ENCODE measurements at regions not wholly inside any gene's neighbourhood (a gene's known extent, or its start where the extent isn't known, plus 50 kb on each side); places are given as distances from the start of the nearest gene placed in this dataset.

DNA sequence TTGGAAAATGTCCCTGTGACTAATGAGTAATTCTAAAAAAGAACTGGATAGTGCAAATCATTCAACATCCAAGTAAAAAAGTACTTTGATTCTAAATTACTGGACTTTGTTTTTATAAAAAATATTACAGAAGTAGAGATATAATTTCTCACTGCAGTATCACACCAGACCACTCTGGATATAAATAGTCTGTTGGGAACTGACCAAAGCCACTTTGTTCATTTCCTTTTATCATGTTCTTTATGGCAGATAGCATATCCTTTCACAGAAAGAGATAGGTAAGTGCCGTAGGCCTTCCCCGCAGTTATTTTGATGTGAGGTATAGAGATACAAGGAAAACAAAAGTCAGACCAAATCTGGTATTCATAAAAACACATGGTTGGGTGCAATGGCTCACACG lies 827.4 kb upstream of the GRAMD2B start:
- DNase-seq (ENCODE audit: low read depth in 2 of 2): no peak

GRCh38 chr5:125597338-125597737 lies 825.9 kb upstream of the GRAMD2B start:
- no peak for DNase-seq (ENCODE audit: low read depth in 2 of 2)

- DNase-seq (ENCODE audit: low read depth in 2 of 2): no peak
Measured at GRCh38 chr5:125600559-125600958, 822.6 kb upstream of the GRAMD2B start.

- DNase-seq (ENCODE audit: low read depth in 2 of 2): no peak
Measured at GRCh38 chr5:125602184-125602583, 821.0 kb upstream of the GRAMD2B start.

DNA sequence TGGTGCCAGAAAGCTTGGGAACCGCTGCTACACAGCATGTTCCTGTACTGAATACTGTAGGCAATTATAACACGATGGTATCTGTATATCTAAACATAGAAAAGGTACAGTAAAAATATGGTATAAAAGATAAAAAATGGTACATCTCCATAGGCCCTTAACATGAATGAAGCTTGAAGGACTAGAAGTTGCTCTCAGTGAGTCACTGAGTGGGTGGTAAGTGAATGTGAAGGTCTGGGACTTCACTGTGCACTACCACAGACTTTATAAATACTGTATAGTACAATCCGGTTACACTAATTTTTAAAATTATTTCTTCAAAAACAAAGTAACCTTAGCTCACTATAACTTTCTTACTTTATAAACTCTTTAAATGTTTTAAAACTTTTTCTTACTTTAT lies 819.9 kb upstream of the GRAMD2B start:
- DNase-seq (ENCODE audit: low read depth in 2 of 2): no peak

DNA sequence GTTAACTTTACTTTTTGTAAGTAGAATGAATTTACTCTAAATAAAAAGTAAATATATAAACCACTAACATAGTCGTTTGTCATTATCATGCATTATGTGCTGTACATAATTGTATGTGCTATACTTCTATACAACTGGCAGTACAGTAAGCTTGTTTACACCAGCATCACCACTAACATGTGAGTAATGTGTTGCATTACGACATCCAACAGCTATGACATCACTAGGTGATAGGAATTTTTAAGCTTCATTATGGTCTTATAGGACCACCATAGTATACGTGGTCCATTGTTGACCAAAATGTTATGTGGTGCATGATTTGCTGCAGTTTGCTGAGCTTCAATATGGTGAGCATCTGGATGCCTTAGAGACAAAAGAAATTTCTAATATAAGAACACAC lies 819.1 kb upstream of the GRAMD2B start:
- DNase-seq (ENCODE audit: low read depth in 2 of 2): no peak

- no peak for DNase-seq (ENCODE audit: low read depth in 2 of 2)
Measured at GRCh38 chr5:125607018-125607417, 816.2 kb upstream of the GRAMD2B start.

DNA sequence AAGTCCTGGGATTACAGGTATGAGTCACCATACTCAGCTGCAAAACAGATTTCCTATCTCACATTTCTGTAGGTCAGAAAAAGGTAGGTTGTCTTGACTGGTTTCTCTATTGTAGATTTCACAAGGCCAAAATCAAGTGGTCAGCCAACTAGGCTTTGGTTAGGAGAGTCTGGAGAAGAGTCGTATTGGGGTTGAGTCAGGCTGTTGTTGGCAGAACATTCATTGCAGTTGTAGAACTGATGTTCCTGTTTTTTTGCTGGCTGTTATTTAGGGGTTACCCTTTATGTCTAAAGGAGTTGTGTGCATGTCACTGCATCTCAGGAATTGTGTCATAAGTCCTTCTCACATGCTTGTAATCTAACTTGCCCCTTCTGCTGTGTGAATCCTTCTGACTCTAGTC lies 814.2 kb upstream of the GRAMD2B start:
- no peak for DNase-seq (ENCODE audit: low read depth in 2 of 2)

DNA sequence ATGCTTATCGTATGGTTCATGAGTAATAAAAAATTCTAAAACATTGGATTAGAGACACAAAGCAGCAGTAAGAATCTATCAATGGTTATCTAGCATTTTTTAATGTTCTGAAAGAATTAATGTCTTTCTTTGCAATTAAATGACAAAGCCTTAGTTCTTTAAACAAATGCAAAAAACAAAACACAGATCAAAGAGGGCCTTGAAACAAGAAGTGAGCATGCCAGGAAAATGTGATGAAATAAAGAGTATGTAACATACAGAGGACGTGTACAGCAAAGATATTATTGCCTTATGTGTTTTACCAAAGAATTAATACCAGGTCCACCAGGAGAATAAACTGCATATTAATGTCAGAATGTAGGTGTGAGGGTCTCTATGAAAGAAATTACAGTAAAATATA lies 812.3 kb upstream of the GRAMD2B start:
- DNase-seq (ENCODE audit: low read depth in 2 of 2): no peak

GRCh38 chr5:125611541-125611940 lies 811.7 kb upstream of the GRAMD2B start:
- no peak for DNase-seq (ENCODE audit: low read depth in 2 of 2)

DNA sequence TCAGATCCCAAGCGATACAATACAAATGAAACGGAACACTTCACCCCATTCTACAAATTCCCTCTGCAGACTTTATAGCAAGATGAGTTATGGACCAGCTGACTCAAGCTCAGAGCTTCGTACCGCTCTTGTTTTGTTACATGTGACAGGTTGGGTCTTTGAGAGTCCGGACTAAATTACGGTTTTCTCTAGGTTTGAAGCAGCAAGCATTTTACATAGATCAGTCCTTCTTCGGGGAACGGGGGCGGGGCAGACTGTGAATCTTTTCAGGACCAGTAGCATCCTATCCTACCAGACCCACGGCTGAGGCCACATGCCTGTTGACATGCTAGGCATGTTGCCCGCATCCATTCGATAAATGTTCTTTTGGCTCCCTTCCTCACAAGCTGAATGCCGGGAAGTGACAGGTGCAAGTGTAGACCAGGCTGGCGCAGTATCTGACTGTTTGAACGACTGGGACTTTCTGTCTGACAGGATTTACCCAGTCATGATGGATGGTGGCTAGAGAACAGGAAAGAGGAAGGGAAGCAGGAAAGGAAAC lies 811.0 kb upstream of the GRAMD2B start:
- DNase-seq (ENCODE audit: low read depth in 2 of 2): no peak

- no peak for DNase-seq (ENCODE audit: low read depth in 2 of 2)
Measured at GRCh38 chr5:125612776-125613175, 810.4 kb upstream of the GRAMD2B start.

DNA sequence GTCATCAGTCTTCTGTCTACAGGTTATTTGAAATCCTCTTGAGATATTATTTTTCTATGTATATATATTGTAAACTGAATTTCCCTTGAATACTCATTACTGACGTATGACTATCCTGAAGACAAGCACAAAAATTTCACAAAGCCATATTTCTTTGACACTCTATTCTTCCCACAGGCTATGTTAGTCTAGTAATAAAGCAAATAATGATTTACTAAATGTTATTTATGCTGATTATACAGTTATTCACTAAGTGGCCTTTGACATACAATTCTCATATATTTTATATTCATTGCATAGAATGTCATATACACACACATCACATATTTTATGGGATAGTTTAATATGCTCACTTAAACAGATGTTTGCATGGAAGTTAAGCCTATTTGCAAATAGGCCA lies 793.0 kb upstream of the GRAMD2B start:
- DNase-seq (ENCODE audit: low read depth in 2 of 2): no peak

GRCh38 chr5:125633523-125633922 lies 789.7 kb upstream of the GRAMD2B start:
- DNase-seq (ENCODE audit: low read depth in 2 of 2): no peak

DNA sequence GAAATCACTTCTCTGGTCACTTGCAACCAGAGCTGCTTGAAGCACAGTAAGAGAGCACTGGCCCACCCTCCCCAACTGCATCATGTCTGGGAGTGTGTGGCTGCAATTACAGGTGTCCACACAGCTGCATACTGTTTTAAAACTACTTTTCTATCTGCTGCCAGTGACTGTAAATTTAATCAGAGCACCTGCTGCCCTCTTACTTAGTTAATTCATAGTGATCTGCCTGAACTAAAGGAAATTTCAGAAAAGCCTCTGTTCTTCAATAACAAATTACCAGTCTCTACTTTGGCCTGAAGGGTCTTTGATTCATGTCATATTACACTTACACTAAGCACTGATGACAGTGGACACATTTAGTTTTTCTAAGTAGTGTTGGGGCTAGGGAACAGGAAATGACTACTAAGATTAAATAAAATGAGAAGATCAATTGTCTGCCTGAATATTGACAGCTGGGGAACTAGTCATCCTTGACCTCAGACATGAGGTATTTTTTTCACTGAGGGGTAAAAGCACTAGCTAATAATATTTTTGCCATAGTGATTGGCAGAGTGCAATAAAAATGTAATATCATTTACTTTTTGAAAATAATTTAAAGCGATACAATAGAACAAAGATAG lies 788.9 kb upstream of the GRAMD2B start:
- no peak for DNase-seq (ENCODE audit: low read depth in 2 of 2)

DNA sequence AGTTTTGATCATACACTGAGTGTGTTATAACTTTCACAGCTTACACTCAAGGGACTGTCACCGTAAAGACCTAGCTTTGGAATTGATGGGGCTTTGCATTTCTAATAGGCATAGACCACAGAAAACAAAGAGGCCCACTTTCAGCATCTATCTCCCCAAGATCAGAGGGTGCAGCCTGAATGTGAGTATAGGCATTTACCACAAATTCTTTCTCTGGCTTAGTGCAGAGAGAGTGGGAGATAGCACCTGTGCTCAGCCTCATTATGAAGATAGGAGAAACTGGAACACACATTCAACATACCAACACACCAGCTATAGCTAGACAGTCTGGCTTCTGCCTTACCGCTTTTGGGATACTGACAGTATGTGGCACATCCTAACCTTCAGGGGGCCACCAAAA lies 783.4 kb upstream of the GRAMD2B start:
- DNase-seq (ENCODE audit: low read depth in 2 of 2): no peak

DNA sequence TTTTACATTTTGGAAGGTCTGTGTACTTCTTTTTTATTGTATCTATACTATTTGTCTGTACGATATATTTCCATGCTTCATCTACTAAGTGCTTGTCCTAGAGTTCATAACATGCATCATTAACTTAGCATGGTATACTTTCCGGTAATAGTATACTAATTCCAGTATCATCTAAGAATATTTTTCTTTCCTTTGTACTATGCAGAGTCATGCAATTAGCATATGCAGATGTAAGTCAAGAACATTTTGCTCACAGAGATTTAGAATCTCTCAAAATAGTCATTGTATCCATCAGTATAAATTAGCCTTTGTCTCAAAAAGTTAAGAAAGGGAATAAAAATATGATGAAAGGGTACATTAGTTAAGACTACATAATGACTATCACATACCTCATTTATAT lies 770.4 kb upstream of the GRAMD2B start:
- no peak for DNase-seq (ENCODE audit: low read depth in 2 of 2)

DNA sequence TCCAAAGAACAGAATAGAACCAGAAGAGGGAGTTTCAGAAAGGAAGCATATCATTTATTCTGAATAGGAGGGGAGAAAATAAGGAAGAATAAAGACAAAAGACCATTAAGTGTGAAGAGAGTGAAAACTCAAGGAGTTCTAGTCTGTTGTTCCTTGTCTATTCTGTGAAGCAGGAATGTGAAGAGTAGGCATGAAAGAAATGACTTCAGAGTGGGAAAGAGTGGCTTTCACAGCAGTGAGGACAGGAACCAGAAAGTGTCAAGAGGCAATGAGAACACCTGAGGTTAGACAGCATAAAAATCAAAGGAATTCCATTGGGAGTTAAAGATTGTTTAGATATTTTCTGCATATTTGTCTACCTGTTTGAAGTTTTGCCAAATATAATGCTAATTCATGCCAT lies 768.8 kb upstream of the GRAMD2B start:
- DNase-seq (ENCODE audit: low read depth in 2 of 2): no peak

GRCh38 chr5:125655156-125655555 lies 768.1 kb upstream of the GRAMD2B start:
- DNase-seq (ENCODE audit: low read depth in 2 of 2): no peak

DNA sequence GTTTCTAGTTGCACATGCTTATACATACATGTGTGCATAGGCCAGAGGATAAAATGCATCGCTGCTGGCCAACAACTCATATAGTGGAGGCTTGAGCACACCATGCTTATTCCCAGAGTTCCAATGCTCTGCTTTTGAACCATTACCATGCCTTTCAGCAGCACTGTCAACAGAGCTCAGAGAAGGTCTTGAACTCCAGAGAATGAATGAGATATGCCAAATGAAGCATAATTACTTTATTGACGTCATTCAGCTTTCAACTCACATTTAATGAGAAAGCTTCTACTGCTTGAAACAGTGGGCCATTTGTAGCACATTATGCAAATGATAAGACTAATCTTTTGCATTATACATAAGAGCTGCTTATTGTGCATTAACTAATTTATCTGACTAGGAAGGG lies 765.3 kb upstream of the GRAMD2B start:
- no peak for DNase-seq (ENCODE audit: low read depth in 2 of 2)

DNA sequence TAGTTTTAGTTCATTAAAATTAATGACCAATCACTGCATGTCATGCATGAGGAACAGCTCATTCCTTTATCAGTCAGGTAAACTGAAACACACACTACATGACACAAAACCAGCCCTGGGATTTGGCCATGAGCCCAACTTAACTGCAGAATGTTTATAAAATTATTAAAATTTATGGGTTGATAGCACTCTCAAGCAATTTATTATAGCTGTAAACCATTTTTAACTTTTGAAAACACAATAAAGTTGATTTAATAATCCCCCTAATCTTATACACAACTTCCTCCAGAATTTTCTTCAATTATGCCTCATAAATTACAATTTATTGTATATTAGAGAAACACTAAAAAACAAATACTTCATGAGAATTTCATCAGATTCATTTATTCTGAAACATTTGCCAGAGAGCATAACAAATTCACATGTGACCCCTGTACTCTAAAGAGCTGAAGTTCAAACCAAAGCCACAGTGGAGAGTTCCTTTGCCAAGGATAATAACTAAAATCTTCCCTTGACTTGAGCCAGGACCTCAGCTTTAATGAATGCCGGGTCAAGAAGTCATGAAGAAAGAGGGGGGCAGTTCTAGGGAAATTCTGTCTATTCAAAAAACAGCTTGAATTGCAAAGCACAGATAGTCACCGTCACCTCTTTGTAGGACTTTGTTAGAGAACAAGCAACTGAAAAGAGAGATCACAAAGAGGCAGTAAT lies 763.7 kb upstream of the GRAMD2B start:
- DNase-seq (ENCODE audit: low read depth in 2 of 2): no peak

DNA sequence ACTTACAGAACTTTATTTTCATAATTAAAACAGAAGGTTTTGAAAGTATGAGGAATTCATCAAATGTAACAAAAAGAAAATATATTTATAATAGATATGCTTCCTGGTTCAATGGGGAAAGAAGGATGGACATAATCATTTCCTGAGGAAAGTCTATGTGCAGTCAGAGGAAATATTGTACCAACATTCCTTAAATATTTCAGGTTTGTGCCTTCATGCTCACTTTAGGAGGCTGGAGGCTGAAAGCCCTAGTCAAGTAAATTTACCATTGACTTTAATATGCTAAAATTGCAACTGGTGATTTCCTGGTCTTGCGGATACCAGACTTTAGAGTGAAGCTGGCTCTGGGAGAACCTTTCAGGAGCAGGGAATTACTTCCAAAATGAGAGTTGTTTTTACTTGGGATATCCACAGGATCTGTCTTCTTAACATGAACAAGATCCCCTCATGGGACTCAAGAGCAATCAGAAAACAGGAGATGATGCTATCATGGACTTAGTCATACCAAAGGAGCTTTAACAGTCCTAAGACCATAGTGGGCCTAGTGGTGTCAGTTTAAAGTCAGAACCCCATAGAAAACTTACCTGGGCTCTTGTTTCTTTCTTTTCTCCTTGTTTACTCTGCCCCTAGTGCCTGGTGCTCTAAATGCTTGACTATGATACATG lies 762.8 kb upstream of the GRAMD2B start:
- no peak for DNase-seq (ENCODE audit: low read depth in 2 of 2)

DNA sequence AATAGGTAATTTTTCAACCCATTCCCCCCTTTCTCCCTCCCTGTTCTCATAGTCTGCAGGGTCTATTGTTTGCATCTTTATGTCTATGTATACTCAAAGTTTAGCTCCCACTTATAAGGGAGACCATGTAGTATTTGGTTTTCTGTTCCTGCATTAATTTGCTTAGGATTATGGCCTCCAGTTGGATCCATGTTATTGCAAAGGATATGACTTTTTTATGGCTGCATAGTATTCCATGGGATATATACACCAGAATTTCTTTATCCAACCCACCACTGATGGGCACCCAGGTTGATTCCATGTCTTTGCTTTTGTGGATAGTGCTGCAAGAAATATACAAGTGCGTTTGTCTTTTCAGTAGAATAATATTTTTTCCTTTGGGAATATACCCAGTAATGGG lies 761.6 kb upstream of the GRAMD2B start:
- DNase-seq (ENCODE audit: low read depth in 2 of 2): no peak
